ENCODE measurements at regions not wholly inside any gene's neighbourhood (a gene's known extent, or its start where the extent isn't known, plus 50 kb on each side); places are given as distances from the start of the nearest gene placed in this dataset.

DNA sequence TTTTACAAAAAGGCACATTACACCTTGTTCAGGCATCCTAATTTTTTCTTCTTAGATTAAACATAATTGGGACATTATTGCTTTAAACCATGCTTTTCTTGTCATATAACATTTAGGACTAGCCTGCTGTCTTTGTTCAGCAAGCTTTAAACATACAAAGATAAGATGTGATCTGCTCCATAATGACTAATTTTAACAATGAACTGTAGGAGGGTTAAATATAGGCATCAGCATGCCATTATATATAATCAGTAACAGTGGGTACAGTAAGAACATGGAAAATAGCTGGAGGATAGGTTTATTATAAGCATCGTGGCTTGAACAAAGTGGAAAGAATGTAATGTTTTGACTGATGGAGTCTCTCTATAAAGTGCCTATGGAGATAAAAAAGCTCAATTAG, 661.7 kb downstream of the SLITRK6 start (continued):
- TF ChIP-seq, protein P1, sequence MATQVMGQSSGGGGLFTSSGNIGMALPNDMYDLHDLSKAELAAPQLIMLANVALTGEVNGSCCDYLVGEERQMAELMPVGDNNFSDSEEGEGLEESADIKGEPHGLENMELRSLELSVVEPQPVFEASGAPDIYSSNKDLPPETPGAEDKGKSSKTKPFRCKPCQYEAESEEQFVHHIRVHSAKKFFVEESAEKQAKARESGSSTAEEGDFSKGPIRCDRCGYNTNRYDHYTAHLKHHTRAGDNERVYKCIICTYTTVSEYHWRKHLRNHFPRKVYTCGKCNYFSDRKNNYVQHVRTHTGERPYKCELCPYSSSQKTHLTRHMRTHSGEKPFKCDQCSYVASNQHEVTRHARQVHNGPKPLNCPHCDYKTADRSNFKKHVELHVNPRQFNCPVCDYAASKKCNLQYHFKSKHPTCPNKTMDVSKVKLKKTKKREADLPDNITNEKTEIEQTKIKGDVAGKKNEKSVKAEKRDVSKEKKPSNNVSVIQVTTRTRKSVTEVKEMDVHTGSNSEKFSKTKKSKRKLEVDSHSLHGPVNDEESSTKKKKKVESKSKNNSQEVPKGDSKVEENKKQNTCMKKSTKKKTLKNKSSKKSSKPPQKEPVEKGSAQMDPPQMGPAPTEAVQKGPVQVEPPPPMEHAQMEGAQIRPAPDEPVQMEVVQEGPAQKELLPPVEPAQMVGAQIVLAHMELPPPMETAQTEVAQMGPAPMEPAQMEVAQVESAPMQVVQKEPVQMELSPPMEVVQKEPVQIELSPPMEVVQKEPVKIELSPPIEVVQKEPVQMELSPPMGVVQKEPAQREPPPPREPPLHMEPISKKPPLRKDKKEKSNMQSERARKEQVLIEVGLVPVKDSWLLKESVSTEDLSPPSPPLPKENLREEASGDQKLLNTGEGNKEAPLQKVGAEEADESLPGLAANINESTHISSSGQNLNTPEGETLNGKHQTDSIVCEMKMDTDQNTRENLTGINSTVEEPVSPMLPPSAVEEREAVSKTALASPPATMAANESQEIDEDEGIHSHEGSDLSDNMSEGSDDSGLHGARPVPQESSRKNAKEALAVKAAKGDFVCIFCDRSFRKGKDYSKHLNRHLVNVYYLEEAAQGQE (IDR thresholded peaks at IDR 0.05; ENCODE audit: low read depth), result no peak
- TF ChIP-seq MAX (IDR thresholded peaks at IDR 0.05) (no peak), TCF7L2 (IDR thresholded peaks at IDR 0.05; ENCODE audit: borderline replicate concordance, extremely low read depth, insufficient read depth, insufficient read length) (no peak), FOSL1 (IDR thresholded peaks at IDR 0.05; ENCODE audit: low read depth) (no peak), CBX3 (IDR thresholded peaks at IDR 0.05; ENCODE audit: low read depth) (no peak), EZH2phosphoT487 (IDR thresholded peaks at IDR 0.05; ENCODE audit: borderline replicate concordance) (no peak)

DNA sequence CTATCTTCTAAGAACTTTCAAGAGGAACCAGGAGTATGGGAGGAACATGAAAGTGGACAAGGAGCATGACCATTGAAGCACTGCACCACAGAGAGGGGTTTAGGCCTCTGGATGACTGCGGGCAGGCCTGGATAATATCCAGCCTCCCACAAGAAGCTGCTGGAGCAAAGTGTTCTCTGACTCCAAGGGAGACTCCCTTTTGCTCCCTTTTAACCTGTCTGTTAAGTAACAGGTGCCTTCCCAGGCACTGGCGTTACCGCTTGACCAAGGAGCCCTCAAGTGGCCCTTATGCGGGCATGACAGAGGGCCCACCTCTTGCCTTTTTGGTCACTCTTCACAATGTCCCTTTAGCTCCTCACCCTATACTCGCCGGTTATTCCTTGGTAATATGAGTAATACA, 666.2 kb downstream of the SLITRK6 start:
- H3K9me3 ChIP-seq (ENCODE audit: control insufficient read depth in 1 of 2, insufficient read depth in 1 of 2, low read depth in 1 of 2, low read length in 2 of 2), result no peaks in the 10 kb centered on the region
- ChIA-PET CTCF (no interaction called here), RAD21 (ENCODE audit: low non-redundant PET in 1 of 2, low total read pairs in 2 of 2, uncharacterized antibody in 2 of 2, unreplicated experiment in 2 of 2) (no interaction called here), POLR2A (no interaction called here)
- H3K4me3 ChIP-seq (replicated peaks in 1 of 2; ENCODE audit: low read depth in 1 of 2, low read length in 2 of 2), result no peak overlapping the region
- H3K9me2 ChIP-seq (ENCODE audit: insufficient read depth), result no peaks in the 10 kb centered on the region
- no peaks in the 10 kb centered on the region for H3K79me2 ChIP-seq (ENCODE audit: insufficient read depth, low read length)
- DNase-seq (ENCODE audit: low read depth, low spot score) (no peak), ATAC-seq (no peak)
- no peaks in the 10 kb centered on the region for H3K4me1 ChIP-seq (ENCODE audit: control insufficient read depth in 1 of 2, insufficient read depth in 2 of 2, low read length in 2 of 2)
- no peaks in the 10 kb centered on the region for H3K36me3 ChIP-seq (ENCODE audit: control insufficient read depth in 1 of 2, insufficient read depth in 2 of 2, low read length in 2 of 2)
- no peak overlapping the region for H3K9ac ChIP-seq (ENCODE audit: low read length)
- H3K27ac ChIP-seq (ENCODE audit: low read depth, low read length), result no peak overlapping the region
- no peak overlapping the region for H2AFZ ChIP-seq (ENCODE audit: low read depth, low read length, poor library complexity, severe bottlenecking)
- intact Hi-C loops (cut with micrococcal nuclease), result no loop called here
- H3K4me2 ChIP-seq (ENCODE audit: low read length), result no peak overlapping the region
- H3K27me3 ChIP-seq (ENCODE audit: insufficient read depth, low read length), result no peaks in the 10 kb centered on the region
- BruUV-seq (replicated peaks), result no TSS peak
- H4K20me1 ChIP-seq (ENCODE audit: insufficient read depth), result no peaks in the 10 kb centered on the region
- TF ChIP-seq ZFX (IDR thresholded peaks at IDR 0.05), result no peak
- no peak for TF ChIP-seq ELF1 (IDR thresholded peaks at IDR 0.05; ENCODE audit: borderline replicate concordance, low read depth)
- no peak for TF ChIP-seq EZH2 (IDR thresholded peaks at IDR 0.05)
- no peak for TF ChIP-seq RAD21 (IDR thresholded peaks at IDR 0.05; ENCODE audit: low read depth)
- no peak for TF ChIP-seq TCF7L2 (IDR thresholded peaks at IDR 0.05; ENCODE audit: borderline replicate concordance, extremely low read depth, insufficient read depth, insufficient read length)
- no peak for TF ChIP-seq MAX (IDR thresholded peaks at IDR 0.05)
- no peak for TF ChIP-seq SP1 (IDR thresholded peaks at IDR 0.05; ENCODE audit: low read depth)
- TF ChIP-seq CEBPB (IDR thresholded peaks at IDR 0.05; ENCODE audit: low read depth), result no peak
- no peak for TF ChIP-seq POLR2AphosphoS5 (IDR thresholded peaks at IDR 0.05; ENCODE audit: low read depth, low read length)
- no peak for TF ChIP-seq ZNF274 (IDR thresholded peaks at IDR 0.05; ENCODE audit: low read depth, low read length)
- TF ChIP-seq FOSL1 (IDR thresholded peaks at IDR 0.05; ENCODE audit: low read depth), result no peak
- no peak for TF ChIP-seq SIN3A (IDR thresholded peaks at IDR 0.05; ENCODE audit: low read depth)
- no peak for TF ChIP-seq SRF (IDR thresholded peaks at IDR 0.05; ENCODE audit: low read depth)
- TF ChIP-seq, protein P1 (IDR thresholded peaks at IDR 0.05; ENCODE audit: low read depth), result no peak
- no peak for TF ChIP-seq YY1 (IDR thresholded peaks at IDR 0.05; ENCODE audit: extremely low read depth, insufficient replicate concordance, low read depth, low read length)

All from HCT116 (cell line).